HG03460 (cell line): ENCODE measurements at regions not wholly inside any gene's neighbourhood (a gene's known extent, or its start where the extent isn't known, plus 50 kb on each side); places are given as distances from the start of the nearest gene placed in this dataset.
"Not testable (repeated sequence)": the region's sequence is repeated elsewhere in the genome, so short reads cannot be mapped to it uniquely, and the experiment has no call there.

Experiments used
- ATAC-seq: cut with Tn5 transposase; IDR thresholded peaks from one replicate; pipeline ENCODE4 v1.9.1; 2021; ENCODE audit not compliant: unreplicated experiment

GRCh38 chr2:131584380-131584779 is 56.7 kb downstream of the CCDC74A start:
- ATAC-seq: no peak

- no peak for ATAC-seq
These were observed 57.3 kb downstream of the CCDC74A start for GRCh38 chr2:131584940-131585339.

GRCh38 chr2:131588152-131588873 is 60.6 kb downstream of the CCDC74A start:
- peak; percentile 74 for ATAC-seq

GRCh38 chr2:131589126-131589525 is 61.4 kb downstream of the CCDC74A start:
- ATAC-seq: not testable (repeated sequence)

GRCh38 chr2:131590366-131590765 is 62.7 kb downstream of the CCDC74A start:
- no peak for ATAC-seq

GRCh38 chr2:131590896-131591295 is 63.2 kb downstream of the CCDC74A start:
- ATAC-seq: no peak

- ATAC-seq: not testable (repeated sequence)
These were observed 68.9 kb downstream of the CCDC74A start for GRCh38 chr2:131596561-131596960.

GRCh38 chr2:131602444-131602843 is 74.8 kb downstream of the CCDC74A start:
- ATAC-seq: not testable (repeated sequence)

- not testable (repeated sequence) for ATAC-seq
These were observed 77.0 kb downstream of the CCDC74A start for GRCh38 chr2:131604652-131605051.

- not testable (repeated sequence) for ATAC-seq
These were observed 78.7 kb downstream of the CCDC74A start for GRCh38 chr2:131606366-131606765.

- ATAC-seq: not testable (repeated sequence)
These were observed 79.4 kb downstream of the CCDC74A start for GRCh38 chr2:131607056-131607455.

- ATAC-seq: not testable (repeated sequence)
These were observed 86.9 kb downstream of the CCDC74A start for GRCh38 chr2:131614539-131614938.

GRCh38 chr2:131618320-131618719 is 90.6 kb downstream of the CCDC74A start:
- not testable (repeated sequence) for ATAC-seq

GRCh38 chr2:131622874-131623273 is 95.2 kb downstream of the CCDC74A start:
- ATAC-seq: not testable (repeated sequence)

- ATAC-seq: not testable (repeated sequence)
These were observed 98.3 kb downstream of the CCDC74A start for GRCh38 chr2:131626011-131626410.

GRCh38 chr2:131626565-131626964 is 98.9 kb downstream of the CCDC74A start:
- ATAC-seq: not testable (repeated sequence)

GRCh38 chr2:131627777-131628176 is 100.1 kb downstream of the CCDC74A start:
- ATAC-seq: not testable (repeated sequence)

- ATAC-seq: not testable (repeated sequence)
These were observed 104.0 kb downstream of the CCDC74A start for GRCh38 chr2:131631648-131632047.

- not testable (repeated sequence) for ATAC-seq
These were observed 105.7 kb downstream of the CCDC74A start for GRCh38 chr2:131633405-131633804.

GRCh38 chr2:131633827-131634695 is 106.4 kb downstream of the CCDC74A start:
- not testable (repeated sequence) for ATAC-seq

GRCh38 chr2:131635611-131636010 is 107.9 kb downstream of the CCDC74A start:
- no peak for ATAC-seq
